ENCODE measurements at regions not wholly inside any gene's neighbourhood (a gene's known extent, or its start where the extent isn't known, plus 50 kb on each side); places are given as distances from the start of the nearest gene placed in this dataset.
A peak's percentile ranks its signal among the peaks of the same experiment; 100 is the strongest.

GRCh38 chr14:28057359-28058296 lies 709.0 kb upstream of the FOXG1 start:
- no peak for FAIRE-seq

GRCh38 chr14:28059254-28059653 lies 707.3 kb upstream of the FOXG1 start:
- no peak for FAIRE-seq

- no peak for FAIRE-seq
These were observed 705.6 kb upstream of the FOXG1 start for GRCh38 chr14:28061006-28061405.

DNA sequence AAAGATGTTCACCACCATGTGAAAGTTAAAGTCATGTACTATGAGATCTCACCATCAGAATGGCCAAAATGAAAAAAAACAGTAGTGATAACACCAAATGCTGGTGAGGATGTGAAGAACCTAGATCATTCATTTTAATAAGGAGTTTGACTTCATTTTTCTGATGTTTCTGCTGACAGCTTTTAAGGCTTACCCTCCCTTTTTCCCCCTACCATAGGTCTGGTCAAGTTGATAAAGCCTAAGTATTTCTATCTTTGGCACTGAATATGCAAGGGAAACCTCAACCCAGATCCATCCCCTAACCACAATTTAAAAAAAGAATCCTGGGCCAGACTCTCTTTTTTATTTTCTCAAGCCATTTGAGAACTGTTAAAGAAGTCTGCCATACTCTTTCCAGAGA lies 689.6 kb upstream of the FOXG1 start:
- no peak for FAIRE-seq

- no peak for FAIRE-seq
These were observed 683.2 kb upstream of the FOXG1 start for GRCh38 chr14:28083389-28083788.

GRCh38 chr14:28088125-28088524 lies 678.5 kb upstream of the FOXG1 start:
- no peak for FAIRE-seq

DNA sequence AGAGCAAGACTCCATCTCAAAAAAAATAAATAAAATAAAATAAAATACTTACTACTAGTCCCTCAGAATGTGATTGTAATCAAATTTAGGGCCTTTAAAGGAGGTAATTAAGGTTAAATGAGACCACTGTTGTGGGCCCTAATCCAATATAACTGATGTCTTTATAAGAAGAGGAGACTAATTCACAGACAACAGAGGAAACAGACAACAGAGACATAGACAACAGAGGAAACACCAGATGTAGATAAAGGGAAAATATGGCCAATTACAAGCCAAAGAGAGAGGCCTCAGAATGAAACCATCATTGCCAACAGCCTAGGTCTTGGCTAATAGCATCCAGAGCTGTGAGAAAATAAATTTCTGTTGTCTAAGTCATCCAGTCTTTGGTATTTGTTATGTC lies 669.0 kb upstream of the FOXG1 start:
- FAIRE-seq, result no peak

- FAIRE-seq, result no peak
These were observed 667.7 kb upstream of the FOXG1 start for GRCh38 chr14:28098856-28099255.

DNA sequence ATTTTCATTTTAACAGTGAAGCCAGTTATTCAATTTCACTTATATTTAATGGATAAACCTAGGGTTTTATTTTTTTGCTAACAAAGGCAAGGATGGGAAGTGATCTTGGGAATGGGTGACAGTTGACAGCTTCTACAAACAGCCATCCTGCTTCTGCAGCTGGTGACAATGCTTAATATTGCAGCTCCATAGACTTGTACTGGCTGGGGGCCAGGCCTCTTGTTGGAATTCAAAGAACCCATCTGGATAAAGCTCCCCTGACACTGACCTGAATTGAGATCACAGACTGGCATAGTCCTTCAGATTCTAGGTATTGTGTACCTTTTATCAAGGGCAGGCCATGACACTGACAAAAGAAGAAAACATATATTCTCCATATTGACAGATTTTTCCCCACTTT lies 664.6 kb upstream of the FOXG1 start:
- no peak for FAIRE-seq

GRCh38 chr14:28102814-28103213 lies 663.8 kb upstream of the FOXG1 start:
- no peak for FAIRE-seq

- FAIRE-seq, result no peak
These were observed 653.3 kb upstream of the FOXG1 start for GRCh38 chr14:28113311-28113710.

GRCh38 chr14:28116716-28117115 lies 649.9 kb upstream of the FOXG1 start:
- FAIRE-seq, result no peak

GRCh38 chr14:28119849-28120248 lies 646.7 kb upstream of the FOXG1 start:
- no peak for FAIRE-seq

GRCh38 chr14:28120391-28120790 lies 646.2 kb upstream of the FOXG1 start:
- FAIRE-seq, result no peak

DNA sequence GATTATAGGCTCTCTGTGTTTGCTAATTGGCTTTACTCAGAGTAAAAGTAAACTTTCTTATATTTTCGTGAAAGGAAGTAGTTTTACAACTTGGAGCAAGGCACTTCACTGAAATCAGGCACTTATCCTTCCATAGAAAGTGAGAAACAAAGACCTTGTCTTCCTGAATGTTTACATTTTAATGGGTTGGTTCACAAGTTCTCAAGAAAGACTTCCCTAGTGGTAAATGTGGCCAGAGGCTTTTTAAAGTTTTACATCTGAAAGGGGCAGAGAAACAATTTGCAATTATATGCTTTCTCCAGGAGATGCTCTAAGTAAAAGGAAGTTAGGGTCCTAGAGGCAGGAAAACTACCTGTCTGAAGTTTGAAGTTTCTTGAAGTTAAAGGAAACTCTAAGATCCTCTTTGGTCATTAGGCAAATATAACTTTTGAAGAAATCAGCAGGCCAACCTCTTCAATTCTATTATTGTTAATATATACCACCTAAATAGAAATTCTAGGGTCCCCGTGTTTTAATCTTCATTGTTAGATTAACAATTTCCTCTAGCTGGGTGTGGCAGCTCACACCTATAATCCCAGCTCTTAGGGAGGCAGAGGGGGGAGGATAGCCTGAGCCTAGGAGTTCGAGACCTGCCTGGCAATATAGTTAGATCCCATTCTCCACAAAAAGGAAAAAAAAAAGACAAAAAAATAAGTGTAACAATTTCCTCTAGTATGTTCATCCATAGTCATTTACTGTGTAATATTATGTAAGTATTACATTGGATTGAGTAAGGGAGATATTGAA lies 644.9 kb upstream of the FOXG1 start:
- FAIRE-seq, result no peak

GRCh38 chr14:28130610-28131284 lies 635.8 kb upstream of the FOXG1 start:
- FAIRE-seq, result no peak

- no peak for FAIRE-seq
These were observed 628.2 kb upstream of the FOXG1 start for GRCh38 chr14:28138341-28138740.

- no peak for FAIRE-seq
These were observed 624.9 kb upstream of the FOXG1 start for GRCh38 chr14:28141662-28142061.

- FAIRE-seq, result peak; percentile 54
These were observed 624.1 kb upstream of the FOXG1 start for GRCh38 chr14:28142400-28143015.

- FAIRE-seq, result no peak
These were observed 623.3 kb upstream of the FOXG1 start for GRCh38 chr14:28143316-28143715.

GRCh38 chr14:28151926-28152325 lies 614.7 kb upstream of the FOXG1 start:
- no peak for FAIRE-seq

DNA sequence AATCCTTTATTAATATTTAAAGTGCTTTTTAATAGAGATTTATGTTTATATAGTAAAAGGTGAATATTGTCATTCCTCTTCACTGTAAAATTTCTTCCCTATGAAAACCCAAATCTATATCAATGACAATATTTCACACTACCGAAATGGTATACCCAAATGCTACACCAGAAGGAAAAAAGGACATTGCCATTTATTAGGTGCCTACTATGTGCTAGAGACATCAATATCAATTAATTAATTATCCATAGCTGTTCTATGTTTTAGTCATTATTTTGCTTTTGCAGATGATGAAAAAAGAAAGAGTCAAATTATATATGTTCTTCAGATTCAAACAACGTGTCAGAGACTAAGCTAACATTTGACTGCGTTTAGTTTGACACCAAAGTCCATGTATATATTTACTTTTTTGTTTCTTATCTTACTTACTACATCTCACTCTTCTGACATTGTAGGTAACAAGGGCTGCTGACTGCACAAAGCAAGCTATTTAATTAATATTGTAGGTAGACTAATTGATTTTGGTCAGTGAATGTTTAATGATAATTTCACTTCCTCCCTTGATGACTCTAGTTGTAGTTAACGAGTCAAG lies 614.0 kb upstream of the FOXG1 start:
- FAIRE-seq, result no peak

Data from A204.1 (cell line).